Activated gamma-delta T cell (primary cell): ENCODE measurements at regions not wholly inside any gene's neighbourhood (a gene's known extent, or its start where the extent isn't known, plus 50 kb on each side); places are given as distances from the start of the nearest gene placed in this dataset.

Experiments
- DNase-seq: peaks from one replicate; lab custom pipeline; 2025; lab: John Stamatoyannopoulos, UW

GRCh38 chr4:142961866-142962265, 115.8 kb upstream of the INPP4B start:
- DNase-seq, result no peak

DNA sequence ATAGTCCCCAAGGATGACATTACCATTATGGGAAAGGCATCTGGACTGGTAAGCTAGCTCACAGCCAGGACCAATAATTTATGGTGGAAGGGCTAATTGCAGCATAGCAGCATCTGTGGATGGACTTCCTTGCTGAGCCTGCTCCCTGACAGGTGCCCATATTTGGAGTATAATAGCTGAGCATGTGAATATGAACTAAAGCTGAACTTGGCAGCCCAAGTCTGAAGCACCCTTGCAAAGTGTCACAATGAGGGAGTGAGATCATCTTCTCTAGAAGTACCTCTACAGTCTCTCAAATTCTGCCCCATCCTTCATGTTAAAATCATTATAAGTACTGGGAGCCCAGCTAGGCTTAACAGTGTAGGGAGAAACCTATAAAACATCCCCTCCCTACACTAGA, 128.2 kb upstream of the INPP4B start:
- DNase-seq, result no peak

GRCh38 chr4:142975618-142976017, 129.5 kb upstream of the INPP4B start:
- DNase-seq, result no peak

GRCh38 chr4:142976482-142976881, 130.4 kb upstream of the INPP4B start:
- no peak for DNase-seq

- DNase-seq, result no peak
Observed at GRCh38 chr4:142977182-142977581, 131.1 kb upstream of the INPP4B start.

DNA sequence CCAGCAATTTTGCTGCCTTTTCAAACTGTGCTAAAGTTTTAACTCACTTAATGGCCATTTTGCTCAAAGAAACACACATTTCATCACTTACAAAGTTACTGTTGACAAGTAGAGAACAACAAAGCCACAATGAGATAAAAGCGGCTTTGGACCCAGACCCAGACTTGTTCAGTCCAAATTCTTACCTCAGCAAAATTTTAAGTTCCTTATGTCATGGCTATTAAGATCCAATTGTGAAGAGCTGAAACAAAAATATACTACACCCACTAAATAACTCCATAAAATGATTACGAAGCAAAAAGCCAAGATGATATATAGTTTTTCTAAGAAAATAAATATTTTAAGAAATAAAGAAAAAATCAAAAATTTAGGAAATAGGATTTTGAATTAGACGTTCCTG, 137.0 kb upstream of the INPP4B start:
- no peak for DNase-seq

GRCh38 chr4:142983589-142983988, 137.5 kb upstream of the INPP4B start:
- no peak for DNase-seq

DNA sequence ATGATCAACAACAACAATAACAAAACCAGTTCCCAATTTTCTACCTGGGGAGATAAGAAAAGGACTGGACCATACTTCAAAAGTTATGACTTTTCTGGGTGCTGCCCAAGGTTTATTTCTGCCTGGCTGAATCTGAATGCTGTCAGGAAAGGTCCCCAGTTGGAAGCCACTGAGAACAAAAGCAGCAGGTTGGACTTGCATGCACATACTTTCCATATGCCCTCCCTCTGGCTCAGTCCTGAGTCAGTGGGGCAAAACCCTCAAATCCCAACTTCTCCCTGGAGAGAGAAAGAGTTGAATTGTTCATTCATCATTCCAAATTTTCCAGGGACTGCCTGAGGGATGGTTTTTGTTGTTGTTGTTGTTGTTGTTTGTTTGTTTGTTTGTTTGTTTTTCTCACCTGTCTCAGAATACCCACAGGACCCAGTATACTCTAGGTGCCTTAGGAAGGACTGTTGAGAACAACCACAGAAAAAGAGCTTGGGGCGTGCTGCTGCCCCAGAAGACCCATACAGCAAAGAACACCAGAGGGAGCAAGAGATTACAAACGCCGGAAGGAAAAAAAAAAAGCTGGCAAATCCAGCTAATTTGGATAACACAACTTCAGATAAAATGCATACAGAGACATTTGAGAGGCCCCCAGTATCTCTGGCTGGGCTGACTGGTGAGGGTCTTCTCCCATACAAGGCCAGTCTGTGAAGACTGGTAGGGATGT, 138.9 kb upstream of the INPP4B start:
- no peak for DNase-seq

DNA sequence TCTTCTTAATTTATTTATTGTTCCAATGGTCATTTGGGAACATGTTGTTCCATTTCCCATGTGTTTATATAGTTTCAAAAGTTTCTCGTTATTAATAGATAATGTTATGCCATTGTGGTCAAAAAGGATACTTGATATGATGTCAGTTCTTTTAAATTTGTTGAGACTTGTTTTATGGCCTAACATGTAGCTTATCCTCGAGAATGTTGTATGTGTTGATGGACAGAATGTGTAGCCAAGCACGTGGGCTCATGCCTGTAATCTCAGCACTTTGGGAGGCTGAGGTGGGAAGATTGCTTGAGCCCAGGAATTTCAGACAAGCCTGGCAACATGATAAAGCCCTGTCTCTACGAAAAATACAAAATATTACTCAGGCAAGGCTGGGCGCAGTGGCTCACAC, 168.5 kb upstream of the USP38 start:
- no peak for DNase-seq

DNA sequence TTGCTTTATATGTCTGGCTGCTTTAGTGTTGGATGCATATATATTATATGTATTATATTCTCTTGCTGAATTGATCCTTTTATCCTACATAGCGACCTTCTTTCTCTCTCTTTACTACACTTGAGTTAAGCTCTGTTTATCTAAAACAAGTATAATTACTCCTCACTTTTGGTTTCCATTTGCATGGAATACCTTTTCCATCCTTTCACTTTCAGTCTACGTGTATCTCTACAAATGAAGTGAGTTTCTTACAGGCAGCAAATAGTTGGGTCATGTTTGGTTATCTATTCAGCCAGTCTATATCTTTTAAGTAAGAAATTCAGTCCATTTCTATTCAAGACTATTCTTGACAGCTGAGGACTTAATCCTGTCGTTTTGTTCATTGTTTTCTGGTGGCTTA, 167.5 kb upstream of the USP38 start:
- DNase-seq, result no peak

DNA sequence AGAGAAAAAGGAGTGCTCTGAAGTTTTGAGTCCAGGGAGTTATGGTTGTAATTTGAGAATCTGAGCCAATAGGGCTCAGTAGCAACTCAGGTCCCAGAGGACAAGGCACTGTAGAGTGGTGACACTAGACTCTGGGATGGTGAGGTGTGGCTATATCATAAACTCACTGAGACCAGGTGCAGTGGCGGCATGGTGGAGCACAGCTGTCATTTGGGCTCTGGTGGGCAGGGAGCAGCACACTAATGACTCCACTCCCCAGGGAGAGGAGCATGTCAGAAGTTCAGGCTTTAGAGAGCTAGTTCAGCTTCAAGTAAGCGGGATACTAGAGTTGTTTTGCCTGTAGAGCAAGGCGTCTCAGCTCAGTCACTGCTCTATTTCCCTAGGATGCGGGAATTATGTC, 165.4 kb upstream of the USP38 start:
- no peak for DNase-seq

DNA sequence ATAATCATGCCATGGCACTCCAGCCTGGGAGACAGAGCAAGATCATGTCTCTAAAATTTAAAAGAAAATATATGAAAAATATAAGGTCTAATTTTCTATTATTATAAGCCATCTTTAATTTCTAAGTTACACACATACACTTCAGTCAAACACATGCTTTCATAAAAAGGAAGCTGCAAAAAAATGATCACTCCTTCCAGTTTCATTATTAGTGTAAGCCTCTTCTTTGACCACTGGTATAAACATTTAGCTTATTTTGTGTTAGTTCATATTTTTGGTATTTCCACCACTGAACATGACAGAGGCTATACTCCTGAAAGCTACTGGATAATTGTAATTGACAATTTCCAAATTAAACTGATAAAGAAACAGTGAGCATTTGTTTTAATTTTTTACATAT, 163.3 kb upstream of the USP38 start:
- DNase-seq, result no peak

GRCh38 chr4:143023239-143023918, 161.3 kb upstream of the USP38 start:
- DNase-seq, result no peak

- DNase-seq, result no peak
Observed at GRCh38 chr4:143025081-143025704, 159.5 kb upstream of the USP38 start.

GRCh38 chr4:143026459-143027170, 158.1 kb upstream of the USP38 start:
- no peak for DNase-seq

- DNase-seq, result no peak
Observed at GRCh38 chr4:143035661-143036060, 149.1 kb upstream of the USP38 start.

DNA sequence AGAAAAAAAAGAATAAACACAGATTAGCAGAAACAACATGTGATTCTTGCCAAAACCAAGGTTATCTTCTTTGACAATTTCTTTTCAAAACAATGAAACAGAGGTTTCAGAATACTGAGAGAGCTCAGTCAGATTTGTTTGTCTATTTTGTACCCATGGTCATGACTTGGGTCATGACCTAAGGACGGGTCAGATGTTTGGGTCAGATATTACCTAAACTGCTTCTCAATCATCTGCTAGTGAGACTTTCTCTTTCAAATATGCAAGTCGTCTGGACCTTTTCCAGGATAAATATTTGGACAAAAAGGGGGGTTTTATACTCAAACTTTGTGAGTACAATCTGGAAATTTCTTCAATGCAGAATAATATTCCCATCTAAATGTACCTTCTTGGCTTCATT, 148.3 kb upstream of the USP38 start:
- no peak for DNase-seq

DNA sequence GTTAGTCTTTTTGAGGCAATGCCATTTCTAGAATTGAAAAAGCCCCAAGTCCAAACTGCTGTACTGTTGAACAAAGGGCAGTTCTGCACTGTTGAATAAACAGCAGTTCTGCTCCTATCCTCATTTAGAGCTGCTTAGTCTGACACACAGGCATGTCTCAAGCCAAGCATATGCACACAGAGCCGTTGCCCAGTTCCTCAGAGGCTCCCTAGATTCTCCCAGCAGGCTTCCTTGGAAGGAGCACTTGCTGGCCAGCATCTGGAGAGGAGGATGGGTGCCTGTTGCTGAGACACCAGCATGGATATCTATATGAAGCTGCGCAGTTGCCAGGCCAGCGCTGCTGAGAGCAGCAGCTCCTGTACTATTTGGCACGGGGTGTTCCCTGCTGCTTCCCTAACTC, 138.3 kb upstream of the USP38 start:
- DNase-seq, result no peak

- DNase-seq, result no peak
Observed at GRCh38 chr4:143046906-143047305, 137.8 kb upstream of the USP38 start.

DNA sequence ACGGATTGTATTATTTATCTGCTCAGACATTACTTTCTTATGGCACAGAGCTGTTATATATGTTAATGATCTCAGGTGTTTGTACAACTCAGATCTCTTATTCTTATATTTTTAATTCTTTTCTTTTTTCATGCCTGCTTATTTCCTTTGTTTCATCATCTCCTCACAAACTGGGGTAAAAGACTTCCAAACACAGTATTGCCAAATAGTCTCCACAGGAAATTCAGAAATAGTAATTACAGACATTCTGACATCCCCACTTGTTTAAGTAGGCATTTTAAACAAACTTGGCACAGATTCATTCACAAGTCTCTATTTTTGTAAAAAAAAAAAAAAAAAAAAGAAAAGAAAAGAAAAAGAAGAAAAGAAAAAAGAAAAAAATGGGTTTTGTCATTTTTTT, 129.7 kb upstream of the USP38 start:
- no peak for DNase-seq

DNA sequence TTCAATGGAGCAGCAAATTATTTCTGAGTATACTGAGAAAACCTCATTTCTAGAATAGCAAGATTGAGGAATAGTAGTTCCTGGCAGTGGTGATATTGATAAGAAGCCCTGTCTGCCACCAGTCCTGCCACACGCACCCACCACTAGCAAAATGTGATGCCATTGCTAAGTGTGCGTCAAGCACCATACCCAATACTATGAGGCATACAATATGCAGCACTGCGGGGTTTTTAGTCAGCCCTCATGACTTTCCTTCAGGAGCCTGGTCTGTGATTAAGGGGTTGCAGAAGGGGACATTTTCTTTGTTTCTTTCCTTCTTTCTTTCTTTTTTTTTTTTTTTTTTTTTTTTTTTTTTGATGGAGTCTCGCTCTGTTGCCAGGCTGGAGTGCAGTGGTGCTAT, 128.7 kb upstream of the USP38 start:
- DNase-seq, result no peak

DNA sequence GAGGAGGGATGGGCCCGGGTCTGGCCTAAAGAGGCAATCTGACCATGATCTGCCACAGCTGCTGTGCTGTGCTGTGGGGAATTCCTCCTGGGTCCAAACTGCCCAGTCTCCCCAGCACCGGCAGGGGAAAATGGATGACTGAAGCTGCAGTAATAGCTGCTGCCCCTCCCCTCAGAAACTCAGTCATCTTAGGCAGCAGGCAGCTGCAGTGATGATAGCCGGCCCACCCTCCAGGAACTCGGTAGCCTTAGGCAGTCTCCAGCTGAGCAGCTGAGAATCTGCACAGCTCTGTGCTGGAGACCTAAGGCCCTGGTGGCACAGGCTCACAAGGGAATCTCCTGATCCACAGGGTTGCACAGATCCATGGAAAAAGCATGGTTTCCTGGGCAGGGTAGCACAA, 113.4 kb upstream of the USP38 start:
- no peak for DNase-seq

DNA sequence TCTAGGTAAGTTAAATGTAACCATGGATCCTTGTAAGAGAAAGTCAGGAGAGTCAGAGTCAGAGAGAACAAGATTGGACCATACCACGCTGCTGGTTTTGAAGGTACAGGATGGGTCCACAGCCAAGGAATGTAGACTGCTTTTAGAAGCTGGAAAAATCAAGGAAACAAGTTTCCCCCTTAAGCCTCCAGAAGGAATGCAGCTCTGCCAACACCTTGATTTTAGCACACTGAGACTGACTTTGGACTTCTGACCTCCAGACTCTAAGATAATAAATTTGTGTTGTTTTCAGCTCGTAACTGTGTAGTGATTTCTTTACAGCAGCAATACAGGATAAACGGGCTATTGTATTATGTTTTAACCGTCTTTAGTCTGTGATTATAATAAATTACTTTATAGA, 108.0 kb upstream of the USP38 start:
- no peak for DNase-seq
